Parathyroid adenoma (tissue), 2 donors: ENCODE measurements at regions not wholly inside any gene's neighbourhood (a gene's known extent, or its start where the extent isn't known, plus 50 kb on each side); places are given as distances from the start of the nearest gene placed in this dataset.

ENCODE experiments used
- H2AFZ ChIP-seq: fragments of 300-600 bp; sonication (generic); one replicate; pipeline ENCODE4 v1.7.0; 2017; ENCODE audit warnings: antibody characterized with exemption, mild to moderate bottlenecking
- H3K27ac ChIP-seq: fragments of 300-600 bp; sonication (generic); one replicate; pipeline ENCODE4 v1.7.0; 2017
- H3K27me3 ChIP-seq: fragments of 300-600 bp; sonication (generic); one replicate; pipeline ENCODE4 v1.7.0; 2017; ENCODE audit warnings: low read length; ENCODE audit not compliant: control insufficient read depth, insufficient read depth
- H3K36me3 ChIP-seq: fragments of 300-600 bp; sonication (generic); one replicate; pipeline ENCODE4 v1.7.0; 2017; ENCODE audit warnings: low read length; ENCODE audit not compliant: control insufficient read depth, insufficient read depth
- H3K4me1 ChIP-seq: fragments of 300-600 bp; sonication (generic); one replicate; pipeline ENCODE4 v1.7.0; 2017; ENCODE audit warnings: control low read depth
- H3K4me2 ChIP-seq: fragments of 300-600 bp; sonication (generic); one replicate; pipeline ENCODE4 v1.7.0; 2017; ENCODE audit warnings: low read length
- H3K4me3 ChIP-seq: fragments of 300-600 bp; sonication (generic); one replicate; pipeline ENCODE4 v1.7.0; 2017; ENCODE audit warnings: low read depth, low read length
- H3K79me2 ChIP-seq: fragments of 300-600 bp; sonication (generic); one replicate; pipeline ENCODE4 v1.7.0; 2017; ENCODE audit warnings: control low read depth
- H3K9ac ChIP-seq: fragments of 300-600 bp; sonication (generic); one replicate; pipeline ENCODE4 v1.7.0; 2017; ENCODE audit warnings: mild to moderate bottlenecking
- H3K9me3 ChIP-seq: fragments of 300-600 bp; sonication (generic); one replicate; pipeline ENCODE4 v1.7.0; 2017; ENCODE audit warnings: low read length; ENCODE audit not compliant: control insufficient read depth
- CTCF ChIP-seq: fragments of 300-600 bp; sonication (generic); IDR thresholded peaks from one replicate; pipeline ENCODE4 v1.7.0; 2017; ENCODE audit warnings: antibody characterized with exemption, mild to moderate bottlenecking
- donor health status: primary hyperparathyroidism.

- no peak overlapping the region for H3K27ac ChIP-seq
- no peak overlapping the region for H3K4me2 ChIP-seq
- no peaks in the 10 kb centered on the region for H3K36me3 ChIP-seq
- H2AFZ ChIP-seq, result no peak overlapping the region
- no peak overlapping the region for H3K9ac ChIP-seq
- H3K79me2 ChIP-seq, result no peaks in the 10 kb centered on the region
- H3K9me3 ChIP-seq, result no peaks in the 10 kb centered on the region
- no peak for TF ChIP-seq CTCF
- H3K4me3 ChIP-seq, result no peak overlapping the region
- no peaks in the 10 kb centered on the region for H3K4me1 ChIP-seq
- H3K27me3 ChIP-seq, result no peaks in the 10 kb centered on the region
Observed at GRCh38 chr1:230542054-230542453, 100.2 kb upstream of the COG2 start.

GRCh38 chr1:230541306-230541705, 101.0 kb upstream of the COG2 start:
- no peak overlapping the region for H2AFZ ChIP-seq
- no peak overlapping the region for H3K9ac ChIP-seq
- no peak overlapping the region for H3K4me2 ChIP-seq
- no peak overlapping the region for H3K27ac ChIP-seq
- no peaks in the 10 kb centered on the region for H3K79me2 ChIP-seq
- no peak overlapping the region for H3K4me3 ChIP-seq
- H3K36me3 ChIP-seq, result no peaks in the 10 kb centered on the region
- H3K9me3 ChIP-seq, result no peaks in the 10 kb centered on the region
- no peak for TF ChIP-seq CTCF
- H3K4me1 ChIP-seq, result no peaks in the 10 kb centered on the region
- no peaks in the 10 kb centered on the region for H3K27me3 ChIP-seq

- H3K4me2 ChIP-seq, result no peak overlapping the region
- no peaks in the 10 kb centered on the region for H3K36me3 ChIP-seq
- no peaks in the 10 kb centered on the region for H3K79me2 ChIP-seq
- no peaks in the 10 kb centered on the region for H3K9me3 ChIP-seq
- H2AFZ ChIP-seq, result no peak overlapping the region
- no peak overlapping the region for H3K9ac ChIP-seq
- H3K4me3 ChIP-seq, result no peak overlapping the region
- H3K27me3 ChIP-seq, result no peaks in the 10 kb centered on the region
- no peak for TF ChIP-seq CTCF
- H3K27ac ChIP-seq, result no peak overlapping the region
- H3K4me1 ChIP-seq, result no peaks in the 10 kb centered on the region
Observed at GRCh38 chr1:230540421-230541155, 101.7 kb upstream of the COG2 start.

GRCh38 chr1:230537456-230537855, 104.8 kb upstream of the COG2 start:
- Histone ChIP-seq H3K9ac (no peak overlapping the region), H3K4me2 (no peak overlapping the region), H3K36me3 (no peaks in the 10 kb centered on the region), H2AFZ (no peak overlapping the region), H3K4me3 (no peak overlapping the region), H3K27ac (no peak overlapping the region), H3K9me3 (no peaks in the 10 kb centered on the region), H3K27me3 (no peaks in the 10 kb centered on the region), H3K4me1 (no peaks in the 10 kb centered on the region), H3K79me2 (no peaks in the 10 kb centered on the region)
- TF ChIP-seq CTCF, result no peak

- Histone ChIP-seq H3K4me2 (no peak overlapping the region), H3K9me3 (no peaks in the 10 kb centered on the region), H3K27me3 (no peaks in the 10 kb centered on the region), H2AFZ (no peak overlapping the region), H3K4me1 (no peaks in the 10 kb centered on the region), H3K4me3 (no peak overlapping the region), H3K79me2 (no peaks in the 10 kb centered on the region), H3K36me3 (no peaks in the 10 kb centered on the region), H3K9ac (no peak overlapping the region), H3K27ac (no peak overlapping the region)
- TF ChIP-seq CTCF, result no peak
Observed at GRCh38 chr1:230536641-230537155, 105.6 kb upstream of the COG2 start.
